AG04450 (cell line): ENCODE measurements at regions not wholly inside any gene's neighbourhood (a gene's known extent, or its start where the extent isn't known, plus 50 kb on each side); places are given as distances from the start of the nearest gene placed in this dataset.

ENCODE experiments used
- CTCF ChIA-PET: fragments of 300-600, 350-600 bp; formaldehyde crosslinking; extraction: SDS; loops from one replicate; lab custom pipeline; 2022; ENCODE audit warnings: antibody characterized with exemption, inconsistent platforms; lab: Charles Lee
- POLR2A ChIA-PET: fragments of 350-600 bp; formaldehyde crosslinking; extraction: SDS; loops from one replicate; lab custom pipeline; 2021; ENCODE audit warnings: antibody characterized with exemption, inconsistent platforms; lab: Yijun Ruan, JAX
- DNase-seq: peaks from one replicate; pipeline ENCODE4 v3.0.0-alpha.2; 2011; ENCODE audit warnings: low read depth, low spot score
- H3K27ac ChIP-seq: one replicate; pipeline ENCODE4 v1.5.1; 2012; ENCODE audit warnings: low read depth, low read length, control low read depth
- H3K27me3 ChIP-seq: one replicate; pipeline ENCODE4 v1.6.0; 2012; ENCODE audit warnings: low read length; ENCODE audit not compliant: control insufficient read depth, insufficient read depth
- H3K4me3 ChIP-seq: 2 replicates; pipeline ENCODE4 v1.5.1; 2011; ENCODE audit warnings: mild to moderate bottlenecking, low read depth, low read length, control low read depth
- H3K9me3 ChIP-seq: 2 replicates; pipeline ENCODE4 v1.5.1; 2012; ENCODE audit warnings: low read length; ENCODE audit not compliant: control insufficient read depth, insufficient read depth
- TF ChIP-seq, protein P1 (sequence below): IDR thresholded peaks from 2 replicates; pipeline ENCODE4 v1.5.1; 2011; ENCODE audit warnings: low read depth, low read length, control low read depth, inconsistent platforms

- ChIA-PET CTCF (no interaction called here), POLR2A (no interaction called here)
- H3K4me3 ChIP-seq, result no peak overlapping the region
- H3K27ac ChIP-seq, result no peak overlapping the region
- H3K27me3 ChIP-seq, result no peaks in the 10 kb centered on the region
- TF ChIP-seq, protein P1, sequence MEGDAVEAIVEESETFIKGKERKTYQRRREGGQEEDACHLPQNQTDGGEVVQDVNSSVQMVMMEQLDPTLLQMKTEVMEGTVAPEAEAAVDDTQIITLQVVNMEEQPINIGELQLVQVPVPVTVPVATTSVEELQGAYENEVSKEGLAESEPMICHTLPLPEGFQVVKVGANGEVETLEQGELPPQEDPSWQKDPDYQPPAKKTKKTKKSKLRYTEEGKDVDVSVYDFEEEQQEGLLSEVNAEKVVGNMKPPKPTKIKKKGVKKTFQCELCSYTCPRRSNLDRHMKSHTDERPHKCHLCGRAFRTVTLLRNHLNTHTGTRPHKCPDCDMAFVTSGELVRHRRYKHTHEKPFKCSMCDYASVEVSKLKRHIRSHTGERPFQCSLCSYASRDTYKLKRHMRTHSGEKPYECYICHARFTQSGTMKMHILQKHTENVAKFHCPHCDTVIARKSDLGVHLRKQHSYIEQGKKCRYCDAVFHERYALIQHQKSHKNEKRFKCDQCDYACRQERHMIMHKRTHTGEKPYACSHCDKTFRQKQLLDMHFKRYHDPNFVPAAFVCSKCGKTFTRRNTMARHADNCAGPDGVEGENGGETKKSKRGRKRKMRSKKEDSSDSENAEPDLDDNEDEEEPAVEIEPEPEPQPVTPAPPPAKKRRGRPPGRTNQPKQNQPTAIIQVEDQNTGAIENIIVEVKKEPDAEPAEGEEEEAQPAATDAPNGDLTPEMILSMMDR, result no peak
- peaks cover 6% of the 10 kb centered on the region; the same call in 1 of the 2 replicates for H3K9me3 ChIP-seq
- DNase-seq, result no peak
Measured at GRCh38 chr6:163714179-163714578, 299.7 kb downstream of the QKI start.

GRCh38 chr6:163712981-163713380 is 298.5 kb downstream of the QKI start:
- Histone ChIP-seq H3K9me3 (peaks cover 6% of the 10 kb centered on the region; the same call in 1 of the 2 replicates), H3K27me3 (no peaks in the 10 kb centered on the region), H3K27ac (no peak overlapping the region), H3K4me3 (no peak overlapping the region)
- CTCF ChIA-PET, result no interaction called here
- TF ChIP-seq, protein P1, result no peak
- DNase-seq, result no peak
- POLR2A ChIA-PET, result no interaction called here

DNA sequence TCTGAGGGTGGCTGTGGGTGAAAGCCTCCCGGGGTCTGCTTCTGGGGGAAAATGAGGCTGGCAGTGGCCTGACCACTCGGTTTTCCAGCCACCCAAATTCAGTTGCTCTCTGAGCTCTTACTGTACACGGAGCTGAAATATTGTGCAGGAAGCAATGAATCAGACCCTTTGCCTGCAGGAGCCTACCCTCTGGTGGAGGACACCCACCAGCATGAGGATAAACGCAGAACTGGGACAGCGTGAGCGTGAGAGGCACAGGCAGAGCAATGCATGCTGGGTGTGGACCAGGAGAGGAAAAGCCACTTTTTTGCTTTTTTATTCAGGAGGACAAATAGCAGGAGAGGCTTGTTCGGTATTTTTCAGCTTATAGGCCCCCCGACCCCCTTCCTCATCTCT is 298.0 kb downstream of the QKI start:
- ChIA-PET CTCF (no interaction called here), POLR2A (no interaction called here)
- Histone ChIP-seq H3K9me3 (peaks cover 6% of the 10 kb centered on the region; the same call in 1 of the 2 replicates), H3K27me3 (no peaks in the 10 kb centered on the region), H3K4me3 (no peak overlapping the region), H3K27ac (no peak overlapping the region)
- no peak for DNase-seq
- TF ChIP-seq, protein P1, result no peak

DNA sequence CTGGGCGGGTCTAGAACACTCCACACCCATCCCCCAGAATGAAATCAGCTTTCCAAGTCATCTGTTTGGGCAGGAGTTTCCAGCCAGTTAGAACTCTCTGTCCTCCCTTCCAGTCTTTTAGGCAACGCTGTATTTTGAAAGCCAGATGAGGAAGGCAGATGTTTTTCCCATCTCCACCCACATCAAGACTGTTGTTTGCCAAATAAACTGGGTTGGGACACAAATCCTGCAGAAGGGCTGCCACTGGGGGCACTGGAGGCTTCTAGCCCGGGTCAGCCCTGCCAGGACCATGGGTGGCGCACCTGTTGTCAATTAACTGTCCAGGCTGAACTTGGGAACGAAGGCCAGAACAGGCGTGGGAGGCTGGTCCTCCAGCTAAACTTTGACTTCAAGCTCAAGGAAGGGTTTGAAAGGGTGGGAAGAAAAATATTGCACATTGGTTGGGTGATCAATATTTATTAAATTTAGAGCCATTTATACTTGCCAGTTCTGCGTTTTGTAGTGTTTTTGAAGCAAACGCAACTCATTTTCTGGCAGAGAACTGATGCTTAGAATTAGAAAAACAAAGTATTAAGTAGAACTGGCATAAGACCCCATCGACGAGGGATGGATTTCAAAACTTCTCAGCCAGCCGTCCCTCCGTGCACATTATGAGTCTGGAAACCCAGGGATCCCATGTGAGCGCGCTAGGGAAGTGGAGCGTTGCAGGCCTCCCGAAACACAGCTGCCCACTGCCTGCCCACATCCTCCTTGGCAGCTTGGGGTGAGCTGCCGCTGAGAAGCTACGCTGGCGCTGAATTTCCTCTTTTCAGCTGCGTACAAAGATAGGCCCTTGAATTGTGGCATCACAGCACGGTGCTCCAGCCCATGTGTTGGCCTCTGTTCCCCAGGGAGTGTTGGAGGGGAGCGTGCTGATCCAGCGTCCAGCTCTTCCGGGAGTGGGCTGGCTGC is 297.4 kb downstream of the QKI start:
- POLR2A ChIA-PET, result interaction anchor here (0.6 kb wide), 1 partner anchor 764 kb away, joined by 6 read pairs; no protein-coding TSS in a partner anchor

More for the DNA sequence above, 297.4 kb downstream of the QKI start:
- no peak overlapping the region for H3K4me3 ChIP-seq
- H3K27me3 ChIP-seq, result no peaks in the 10 kb centered on the region
- TF ChIP-seq, protein P1, result no peak
- no peak for DNase-seq
- H3K9me3 ChIP-seq, result peaks cover 6% of the 10 kb centered on the region; the same call in 1 of the 2 replicates
- no peak overlapping the region for H3K27ac ChIP-seq
- CTCF ChIA-PET, result no interaction called here
